ENCODE measurements at regions not wholly inside any gene's neighbourhood (a gene's known extent, or its start where the extent isn't known, plus 50 kb on each side); places are given as distances from the start of the nearest gene placed in this dataset.

DNA sequence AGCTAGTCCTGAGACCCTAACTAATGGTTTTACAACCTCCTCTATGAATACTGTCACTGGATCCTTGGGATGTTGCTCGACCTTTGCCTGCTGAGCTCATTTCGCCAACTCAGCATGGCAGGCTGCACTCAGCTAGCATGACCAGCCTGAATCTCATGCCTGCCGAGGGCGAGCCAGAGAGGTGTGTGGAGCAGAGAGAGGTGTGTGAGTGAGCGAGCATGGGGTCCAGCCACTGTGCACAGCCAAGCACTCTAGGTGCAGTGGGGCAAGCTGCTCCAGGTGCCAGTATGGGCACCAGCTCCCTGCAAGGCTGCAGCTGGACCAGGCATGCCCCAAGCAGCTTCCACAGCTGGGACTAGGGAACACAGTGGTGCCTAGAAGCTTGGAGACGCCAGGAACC, 410.9 kb downstream of the PCDH10 start:
- ATAC-seq (no peak), DNase-seq (no peak)
- H3K4me3 ChIP-seq: no peak overlapping the region
- no peaks in the 10 kb centered on the region for H3K9me3 ChIP-seq
- no peaks in the 10 kb centered on the region for H3K27me3 ChIP-seq
- no peak for TF ChIP-seq CTCF (IDR thresholded peaks at IDR 0.05)
- intact Hi-C loops (cut with DNase I): no loop called here
- no peaks in the 10 kb centered on the region for H3K36me3 ChIP-seq
- no peak overlapping the region for H3K27ac ChIP-seq
- WGBS, 2 donors: 86 to 96% methylated on average over 6 of the region's 6 CpGs
- no peaks in the 10 kb centered on the region for H3K4me1 ChIP-seq

DNA sequence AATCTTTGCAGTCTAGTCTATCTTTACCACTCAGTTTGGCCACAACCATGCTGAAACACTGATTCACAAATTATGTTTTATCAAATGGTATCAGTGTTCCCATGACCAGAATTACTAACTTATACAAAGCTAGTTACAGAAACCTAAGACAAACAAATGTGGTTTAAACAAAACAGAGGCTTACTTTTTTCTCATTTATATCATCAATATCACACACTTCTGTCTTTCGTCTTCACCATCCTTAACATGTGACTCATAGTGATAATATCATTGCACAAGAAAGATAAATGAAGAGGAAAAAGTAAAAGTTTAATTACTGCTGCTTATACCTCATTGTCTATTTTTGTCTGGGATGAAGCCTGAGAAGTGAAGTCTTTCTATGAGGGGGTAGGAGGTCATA, 406.6 kb downstream of the PCDH10 start:
- 48 to 73% methylated on average over 1 of the region's 1 CpG for WGBS, 2 donors
- no peak overlapping the region for H3K4me3 ChIP-seq
- no peak for DNase-seq
- ATAC-seq: no peak
- H3K27ac ChIP-seq: no peak overlapping the region
- no peaks in the 10 kb centered on the region for H3K4me1 ChIP-seq
- no peak for TF ChIP-seq CTCF (IDR thresholded peaks at IDR 0.05)
- intact Hi-C loops (cut with DNase I): no loop called here
- H3K36me3 ChIP-seq: no peaks in the 10 kb centered on the region
- no peaks in the 10 kb centered on the region for H3K9me3 ChIP-seq
- H3K27me3 ChIP-seq: no peaks in the 10 kb centered on the region

GRCh38 chr4:133550436-133550835, 401.3 kb downstream of the PCDH10 start:
- H3K27ac ChIP-seq: no peak overlapping the region
- intact Hi-C loops (cut with DNase I): no loop called here
- H3K27me3 ChIP-seq: no peaks in the 10 kb centered on the region
- 66 to 80% methylated on average over 4 of the region's 4 CpGs for WGBS, 2 donors
- DNase-seq (no peak), ATAC-seq (no peak)
- H3K4me1 ChIP-seq: no peaks in the 10 kb centered on the region
- no peak for TF ChIP-seq CTCF (IDR thresholded peaks at IDR 0.05)
- no peak overlapping the region for H3K4me3 ChIP-seq
- H3K9me3 ChIP-seq: no peaks in the 10 kb centered on the region
- H3K36me3 ChIP-seq: no peaks in the 10 kb centered on the region

DNA sequence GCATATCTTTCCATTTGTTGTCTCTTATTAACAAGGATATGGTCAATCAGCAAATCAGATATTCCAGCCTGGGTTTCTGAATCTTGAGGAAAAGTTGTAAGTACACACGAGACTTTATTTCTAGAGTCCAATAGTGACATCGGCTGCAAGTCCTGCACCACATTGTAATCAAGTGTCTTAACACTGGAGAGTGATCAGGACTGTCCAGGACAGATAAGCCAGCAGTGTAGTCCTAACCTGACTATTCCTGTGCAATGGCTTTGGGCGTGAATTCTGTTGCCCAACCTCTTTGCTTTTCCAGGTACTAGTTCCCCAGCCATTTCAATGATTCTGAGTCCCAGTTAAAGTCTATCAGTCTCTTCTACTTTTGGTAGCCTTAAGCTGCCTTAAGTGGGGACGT, 395.0 kb downstream of the PCDH10 start:
- no peak overlapping the region for H3K27ac ChIP-seq
- intact Hi-C loops (cut with DNase I): no loop called here
- WGBS, 2 donors: 79 to 87% methylated on average over 4 of the region's 4 CpGs
- ATAC-seq (no peak), DNase-seq (no peak)
- no peak for TF ChIP-seq CTCF (IDR thresholded peaks at IDR 0.05)
- H3K36me3 ChIP-seq: no peaks in the 10 kb centered on the region
- no peaks in the 10 kb centered on the region for H3K9me3 ChIP-seq
- H3K4me1 ChIP-seq: no peaks in the 10 kb centered on the region
- no peak overlapping the region for H3K4me3 ChIP-seq
- H3K27me3 ChIP-seq: no peaks in the 10 kb centered on the region
